Fibroblast of skin of left quadriceps (primary cell): ENCODE measurements at regions not wholly inside any gene's neighbourhood (a gene's known extent, or its start where the extent isn't known, plus 50 kb on each side); places are given as distances from the start of the nearest gene placed in this dataset.

Experiments
- DNase-seq, 2 experiments: peaks; one replicate each; pipeline ENCODE4 v3.0.0-alpha.2; 2013; ENCODE audit warnings: low read depth in 2 of 2

- peak; percentile 65 to 67 for DNase-seq
These were observed 482.6 kb downstream of the MIAT start for GRCh38 chr22:27139935-27140511.

GRCh38 chr22:27142286-27142685 lies 484.9 kb downstream of the MIAT start:
- no peak for DNase-seq

GRCh38 chr22:27144321-27144720 lies 486.9 kb downstream of the MIAT start:
- no peak for DNase-seq

GRCh38 chr22:27146866-27147633 lies 489.7 kb downstream of the MIAT start:
- DNase-seq = no peak

GRCh38 chr22:27148055-27148454 lies 490.7 kb downstream of the MIAT start:
- no peak for DNase-seq

- no peak for DNase-seq
These were observed 491.6 kb downstream of the MIAT start for GRCh38 chr22:27148886-27149470.

GRCh38 chr22:27149921-27150543 lies 492.6 kb downstream of the MIAT start:
- no peak for DNase-seq

GRCh38 chr22:27150544-27150941 lies 493.2 kb downstream of the MIAT start:
- no peak for DNase-seq

GRCh38 chr22:27151407-27151806 lies 494.0 kb downstream of the MIAT start:
- DNase-seq = no peak

- no peak for DNase-seq
These were observed 494.6 kb downstream of the MIAT start for GRCh38 chr22:27152033-27152432.

GRCh38 chr22:27152883-27153282 lies 495.5 kb downstream of the MIAT start:
- DNase-seq = no peak

- no peak for DNase-seq
These were observed 496.0 kb downstream of the MIAT start for GRCh38 chr22:27153386-27153785.

- no peak for DNase-seq
These were observed 497.3 kb downstream of the MIAT start for GRCh38 chr22:27154717-27155116.

- no peak for DNase-seq
These were observed 499.6 kb downstream of the MIAT start for GRCh38 chr22:27156821-27157489.

GRCh38 chr22:27157666-27158370 lies 500.4 kb downstream of the MIAT start:
- no peak for DNase-seq

- no peak for DNase-seq
These were observed 501.6 kb downstream of the MIAT start for GRCh38 chr22:27159016-27159415.

GRCh38 chr22:27159716-27160295 lies 502.4 kb downstream of the MIAT start:
- no peak for DNase-seq

- no peak for DNase-seq
These were observed 506.1 kb downstream of the MIAT start for GRCh38 chr22:27163162-27164137.

GRCh38 chr22:27164781-27165503 lies 507.6 kb downstream of the MIAT start:
- no peak for DNase-seq
